ENCODE measurements at regions not wholly inside any gene's neighbourhood (a gene's known extent, or its start where the extent isn't known, plus 50 kb on each side); places are given as distances from the start of the nearest gene placed in this dataset.

DNA sequence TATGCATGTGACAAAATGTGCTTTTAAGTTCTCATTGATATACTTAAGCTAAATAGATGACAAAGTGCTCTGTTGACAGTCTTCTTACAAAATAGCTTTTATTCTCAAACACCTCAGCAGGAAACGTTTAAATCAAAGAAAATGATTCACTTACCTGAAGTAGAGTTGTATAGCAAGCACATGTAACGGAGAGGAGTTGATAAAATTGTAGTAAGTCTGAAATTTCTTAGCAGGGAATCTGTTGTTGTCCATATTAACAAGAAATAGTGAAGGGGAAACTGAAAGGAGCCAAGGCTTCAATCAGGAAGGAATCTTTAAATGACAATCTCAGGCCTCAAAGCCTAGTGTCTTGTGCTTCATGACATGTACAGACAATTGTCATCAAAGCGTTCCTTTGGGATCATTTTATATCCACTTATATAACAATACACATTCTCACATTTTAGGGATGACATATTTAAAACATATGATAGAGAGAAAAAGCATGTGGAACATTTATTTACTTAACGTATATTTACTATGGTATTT, 2010.2 kb upstream of the IGFBP7 start:
- TF ChIP-seq, protein P1, sequence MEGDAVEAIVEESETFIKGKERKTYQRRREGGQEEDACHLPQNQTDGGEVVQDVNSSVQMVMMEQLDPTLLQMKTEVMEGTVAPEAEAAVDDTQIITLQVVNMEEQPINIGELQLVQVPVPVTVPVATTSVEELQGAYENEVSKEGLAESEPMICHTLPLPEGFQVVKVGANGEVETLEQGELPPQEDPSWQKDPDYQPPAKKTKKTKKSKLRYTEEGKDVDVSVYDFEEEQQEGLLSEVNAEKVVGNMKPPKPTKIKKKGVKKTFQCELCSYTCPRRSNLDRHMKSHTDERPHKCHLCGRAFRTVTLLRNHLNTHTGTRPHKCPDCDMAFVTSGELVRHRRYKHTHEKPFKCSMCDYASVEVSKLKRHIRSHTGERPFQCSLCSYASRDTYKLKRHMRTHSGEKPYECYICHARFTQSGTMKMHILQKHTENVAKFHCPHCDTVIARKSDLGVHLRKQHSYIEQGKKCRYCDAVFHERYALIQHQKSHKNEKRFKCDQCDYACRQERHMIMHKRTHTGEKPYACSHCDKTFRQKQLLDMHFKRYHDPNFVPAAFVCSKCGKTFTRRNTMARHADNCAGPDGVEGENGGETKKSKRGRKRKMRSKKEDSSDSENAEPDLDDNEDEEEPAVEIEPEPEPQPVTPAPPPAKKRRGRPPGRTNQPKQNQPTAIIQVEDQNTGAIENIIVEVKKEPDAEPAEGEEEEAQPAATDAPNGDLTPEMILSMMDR (IDR thresholded peaks at IDR 0.05), result no peak
- TF ChIP-seq POLR2A (IDR thresholded peaks at IDR 0.05), result no peak

Measured in right lobe of liver (tissue), 4 donors.